Neural cell (in vitro differentiated cells): ENCODE measurements at regions not wholly inside any gene's neighbourhood (a gene's known extent, or its start where the extent isn't known, plus 50 kb on each side); places are given as distances from the start of the nearest gene placed in this dataset.
"Not testable (repeated sequence)": the region's sequence is repeated elsewhere in the genome, so short reads cannot be mapped to it uniquely, and the experiment has no call there.

ENCODE experiments used
- H2AFZ ChIP-seq: fragments of 200-600, 300-800 bp; sonication (generic), shearing (Covaris generic); 2 replicates; pipeline ENCODE4 v1.6.0; 2014; ENCODE audit warnings: low read depth, mild to moderate bottlenecking, antibody characterized with exemption, low read length, moderate library complexity
- H3F3A ChIP-seq: fragments of 200-600 bp; shearing (Covaris generic); 2 replicates; pipeline ENCODE4 v1.6.1; 2016; ENCODE audit warnings: mild to moderate bottlenecking, moderate library complexity, mixed read lengths, antibody characterized with exemption, low read length; ENCODE audit not compliant: insufficient read depth, poor library complexity, severe bottlenecking
- H3K27ac ChIP-seq: fragments of 200-600, 300-800 bp; sonication (generic), shearing (Covaris generic); 2 replicates; pipeline ENCODE4 v1.5.1; 2014; ENCODE audit warnings: mild to moderate bottlenecking, low read length, moderate library complexity
- H3K27me3 ChIP-seq: fragments of 300-800, 200-600 bp; sonication (generic), shearing (Covaris generic); 2 replicates; pipeline ENCODE4 v1.6.0; 2014; ENCODE audit warnings: mild to moderate bottlenecking, low read depth, low read length, moderate library complexity; ENCODE audit not compliant: insufficient read depth
- H3K36me3 ChIP-seq: fragments of 300-800, 200-600 bp; sonication (generic), shearing (Covaris generic); 2 replicates; pipeline ENCODE4 v1.5.1; 2014; ENCODE audit warnings: mild to moderate bottlenecking, antibody characterized with exemption, low read length, moderate library complexity; ENCODE audit not compliant: insufficient read depth
- H3K4me2 ChIP-seq: fragments of 300-800, 200-600 bp; sonication (generic), shearing (Covaris generic); 2 replicates; pipeline ENCODE4 v1.6.0; 2014; ENCODE audit warnings: mild to moderate bottlenecking, low read length
- H3K4me3 ChIP-seq: fragments of 300-800, 200-600 bp; sonication (generic), shearing (Covaris generic); 2 replicates; pipeline ENCODE4 v1.5.1; 2014; ENCODE audit warnings: mild to moderate bottlenecking, low read length, moderate library complexity
- H3K79me2 ChIP-seq: fragments of 200-600 bp; shearing (Covaris generic); replicated peaks from 2 replicates; pipeline ENCODE4 v1.6.0; 2014; ENCODE audit warnings: mild to moderate bottlenecking, low read length, moderate library complexity; ENCODE audit not compliant: insufficient read depth
- H3K9ac ChIP-seq: fragments of 300-800, 200-600 bp; sonication (generic), shearing (Covaris generic); 2 replicates; pipeline ENCODE4 v1.6.1; 2016; ENCODE audit warnings: mild to moderate bottlenecking, low read length, mixed read lengths
- H3K9me2 ChIP-seq: fragments of 200-600 bp; shearing (Covaris generic); 2 replicates; pipeline ENCODE4 v1.6.1; 2016; ENCODE audit warnings: mild to moderate bottlenecking, low read length, mixed read lengths; ENCODE audit not compliant: insufficient read depth
- H3K9me3 ChIP-seq: fragments of 200-600, 300-800 bp; sonication (generic), shearing (Covaris generic); 2 replicates; pipeline ENCODE4 v1.6.1; 2016; ENCODE audit warnings: mild to moderate bottlenecking, mixed run types, low read length, moderate library complexity, mixed read lengths
- H4K20me1 ChIP-seq: fragments of 200-600 bp; shearing (Covaris generic); 2 replicates; pipeline ENCODE4 v1.6.1; 2016; ENCODE audit warnings: mild to moderate bottlenecking, mixed run types; ENCODE audit not compliant: insufficient read depth
- CTCF ChIP-seq: fragments of 450-650 bp; IDR thresholded peaks from 2 replicates; pipeline ENCODE4 v1.5.1; 2014; ENCODE audit warnings: antibody characterized with exemption, mild to moderate bottlenecking, moderate library complexity; ENCODE audit not compliant: poor library complexity, severe bottlenecking
- EP300 ChIP-seq: fragments of 450-650 bp; conservative IDR thresholded peaks from 2 replicates; pipeline ENCODE4 v1.6.1; 2014; ENCODE audit warnings: antibody characterized with exemption, mild to moderate bottlenecking, moderate library complexity; ENCODE audit not compliant: poor library complexity, severe bottlenecking
- EZH2 ChIP-seq: fragments of 200-600, 300-800 bp; shearing (Covaris generic), sonication (generic); IDR thresholded peaks from 2 replicates; pipeline ENCODE4 v1.6.1; 2014; ENCODE audit warnings: antibody characterized with exemption, low read length, borderline replicate concordance, mild to moderate bottlenecking; ENCODE audit not compliant: insufficient read depth, poor library complexity, severe bottlenecking
- MXI1 ChIP-seq: fragments of 450-650 bp; conservative IDR thresholded peaks from 2 replicates; pipeline ENCODE4 v1.6.1; 2014; ENCODE audit warnings: antibody characterized with exemption, mild to moderate bottlenecking; ENCODE audit not compliant: poor library complexity, severe bottlenecking
- POLR2AphosphoS5 ChIP-seq: IDR thresholded peaks from 2 replicates; pipeline ENCODE4 v1.6.1; 2012
- RAD21 ChIP-seq: fragments of 450-650 bp; conservative IDR thresholded peaks from 2 replicates; pipeline ENCODE4 v1.6.1; 2014; ENCODE audit warnings: antibody characterized with exemption, mild to moderate bottlenecking, moderate library complexity
- REST ChIP-seq: IDR thresholded peaks from 2 replicates; pipeline ENCODE4 v1.6.1; 2012; ENCODE audit warnings: borderline replicate concordance
- SMC3 ChIP-seq: fragments of 450-650 bp; conservative IDR thresholded peaks from 2 replicates; pipeline ENCODE4 v1.6.1; 2014; ENCODE audit warnings: antibody characterized with exemption, mild to moderate bottlenecking, moderate library complexity; ENCODE audit not compliant: poor library complexity
- TAF1 ChIP-seq: IDR thresholded peaks from 2 replicates; pipeline ENCODE4 v1.6.1; 2012; ENCODE audit warnings: low read depth

DNA sequence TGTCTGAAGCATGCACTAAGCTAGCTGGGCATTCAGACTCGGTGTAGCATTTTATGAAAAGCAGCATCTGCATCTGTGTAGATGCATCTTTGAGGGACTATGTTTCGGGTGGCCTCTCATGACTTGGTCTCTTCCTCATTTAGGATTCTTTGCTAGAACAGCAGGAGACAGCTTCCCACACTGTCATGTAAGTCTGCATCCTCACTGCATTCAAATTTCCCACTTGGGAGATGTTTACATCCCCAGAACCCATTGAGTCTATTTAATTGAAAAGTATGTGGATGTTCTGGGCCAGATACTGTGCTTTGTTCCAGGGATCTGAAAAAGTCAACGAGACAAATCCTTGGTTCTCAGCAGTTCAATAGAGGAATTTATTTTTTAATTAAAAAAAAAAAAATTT, 198.6 kb upstream of the EEF2KMT start:
- Histone ChIP-seq H3K27me3 (no peaks in the 10 kb centered on the region), H3K4me3 (no peak overlapping the region), H3K36me3 (no peaks in the 10 kb centered on the region), H3K9me2 (no peaks in the 10 kb centered on the region), H3K4me2 (no peak overlapping the region), H3F3A (no peaks in the 10 kb centered on the region), H3K9ac (no peak overlapping the region), H3K79me2 (no peaks in the 10 kb centered on the region), H2AFZ (no peak overlapping the region), H4K20me1 (no peaks in the 10 kb centered on the region), H3K27ac (no peak overlapping the region), H3K9me3 (no peaks in the 10 kb centered on the region)
- no peak for TF ChIP-seq CTCF
- TF ChIP-seq EP300 = no peak
- no peak for TF ChIP-seq RAD21
- TF ChIP-seq SMC3 = no peak
- TF ChIP-seq REST = no peak
- TF ChIP-seq EZH2 = no peak
- no peak for TF ChIP-seq POLR2AphosphoS5
- no peak for TF ChIP-seq MXI1
- no peak for TF ChIP-seq TAF1

- not testable (repeated sequence) for H3F3A ChIP-seq, H3K4me3 ChIP-seq, H3K36me3 ChIP-seq, H3K9me2 ChIP-seq, H3K4me2 ChIP-seq, H3K27ac ChIP-seq, H3K79me2 ChIP-seq, H3K9ac ChIP-seq, H2AFZ ChIP-seq, H3K27me3 ChIP-seq, H3K9me3 ChIP-seq, H4K20me1 ChIP-seq
Observed at GRCh38 chr16:5295304-5295703, 197.7 kb upstream of the EEF2KMT start.

GRCh38 chr16:5282152-5282551, 184.6 kb upstream of the EEF2KMT start:
- not testable (repeated sequence) for H2AFZ ChIP-seq, H3K4me2 ChIP-seq, H3K9ac ChIP-seq, H3K27ac ChIP-seq, H3K9me3 ChIP-seq, H3K9me2 ChIP-seq, H3F3A ChIP-seq, H3K79me2 ChIP-seq, H4K20me1 ChIP-seq, H3K36me3 ChIP-seq, H3K27me3 ChIP-seq, H3K4me3 ChIP-seq
